ENCODE measurements at regions not wholly inside any gene's neighbourhood (a gene's known extent, or its start where the extent isn't known, plus 50 kb on each side); places are given as distances from the start of the nearest gene placed in this dataset.

- 63 to 100% (median 83%) methylated on average over 2 to 7 of the region's 17 CpGs; no CpG with 5 or more reads in 5 of the 10 experiments for WGBS, 10 experiments
- in situ Hi-C loops (cut with MboI; ENCODE audit: low pct_unique_long_range_greater_than_20kb in 2 of 9, low sequenced_read_pairs in 9 of 9, unreplicated experiment in 9 of 9), result no loop called here
- no peak overlapping the region for H3K4me3 ChIP-seq
- H3K27ac ChIP-seq, result no peak overlapping the region
- H3K4me1 ChIP-seq (replicated peaks in 1 of 2), result peaks cover 0 to 8% of the 10 kb centered on the region in 2 donors
- no peak for ATAC-seq (replicated peaks in 6 of 8)
Observed at GRCh38 chr2:240308111-240308651, 127.3 kb upstream of the GPC1 start.

- 17 to 60% (median 17%) methylated on average over 1 of the region's 1 CpG; no CpG with 5 or more reads in 7 of the 10 experiments for WGBS, 10 experiments
- in situ Hi-C loops (cut with MboI; ENCODE audit: low pct_unique_long_range_greater_than_20kb in 2 of 9, low sequenced_read_pairs in 9 of 9, unreplicated experiment in 9 of 9), result no loop called here
- no peak overlapping the region for H3K4me3 ChIP-seq
- peaks cover 0 to 8% of the 10 kb centered on the region in 2 donors for H3K4me1 ChIP-seq (replicated peaks in 1 of 2)
- no peak overlapping the region for H3K27ac ChIP-seq
- no peak for ATAC-seq (replicated peaks in 6 of 8)
Observed at GRCh38 chr2:240309214-240309613, 126.2 kb upstream of the GPC1 start.

- Histone ChIP-seq H3K4me3 (no peak overlapping the region), H3K4me1 (replicated peaks in 1 of 2) (peaks cover 0 to 4% of the 10 kb centered on the region in 2 donors), H3K27ac (no peak overlapping the region)
- no peak for ATAC-seq (replicated peaks in 6 of 8)
- in situ Hi-C loops (cut with MboI; ENCODE audit: low pct_unique_long_range_greater_than_20kb in 2 of 9, low sequenced_read_pairs in 9 of 9, unreplicated experiment in 9 of 9), result no loop called here
- WGBS, 10 experiments, result no CpG with 5 or more reads among the region's 10 CpGs
Observed at GRCh38 chr2:240310201-240310600, 125.3 kb upstream of the GPC1 start.

- WGBS, 10 experiments, result 96 to 100% methylated on average over 1 to 5 of the region's 9 CpGs; no CpG with 5 or more reads in 8 of the 10 experiments
- H3K27ac ChIP-seq, result no peak overlapping the region
- no peak overlapping the region for H3K4me3 ChIP-seq
- no peaks in the 10 kb centered on the region for H3K4me1 ChIP-seq (replicated peaks in 1 of 2)
- ATAC-seq (replicated peaks in 6 of 8), result no peak
- in situ Hi-C loops (cut with MboI; ENCODE audit: low pct_unique_long_range_greater_than_20kb in 2 of 9, low sequenced_read_pairs in 9 of 9, unreplicated experiment in 9 of 9), result no loop called here
Observed at GRCh38 chr2:240310645-240311044, 124.8 kb upstream of the GPC1 start.

GRCh38 chr2:240311821-240312220 lies 123.6 kb upstream of the GPC1 start:
- ATAC-seq (replicated peaks in 6 of 8), result no peak

GRCh38 chr2:240319221-240319854 lies 116.1 kb upstream of the GPC1 start:
- in situ Hi-C loops (cut with MboI; ENCODE audit: low pct_unique_long_range_greater_than_20kb in 2 of 9, low sequenced_read_pairs in 9 of 9, unreplicated experiment in 9 of 9), result no loop called here
- Histone ChIP-seq H3K4me3 (no peak overlapping the region), H3K4me1 (replicated peaks in 1 of 2) (peaks cover 5 to 21% of the 10 kb centered on the region in 2 donors), H3K27ac (no peak overlapping the region)
- 29 to 100% (median 79%) methylated on average over 1 to 11 of the region's 11 CpGs; no CpG with 5 or more reads in 5 of the 10 experiments for WGBS, 10 experiments
- ATAC-seq (replicated peaks in 6 of 8), result peak in 3 of 8 experiments; percentile 5 to 14 (median 6)

More at GRCh38 chr2:240311821-240312220, 123.6 kb upstream of the GPC1 start:
- in situ Hi-C loops (cut with MboI; ENCODE audit: low pct_unique_long_range_greater_than_20kb in 2 of 9, low sequenced_read_pairs in 9 of 9, unreplicated experiment in 9 of 9), result no loop called here
- no peak overlapping the region for H3K27ac ChIP-seq
- H3K4me3 ChIP-seq, result no peak overlapping the region
- 34 to 100% (median 85%) methylated on average over 1 to 6 of the region's 6 CpGs for WGBS, 10 experiments
- no peaks in the 10 kb centered on the region for H3K4me1 ChIP-seq (replicated peaks in 1 of 2)

- Histone ChIP-seq H3K27ac (no peak overlapping the region), H3K4me3 (no peak overlapping the region), H3K4me1 (replicated peaks in 1 of 2) (peaks cover 5 to 21% of the 10 kb centered on the region in 2 donors)
- peak in 7 of 8 experiments; percentile 30 to 76 (median 70) for ATAC-seq (replicated peaks in 6 of 8)
- in situ Hi-C loops (cut with MboI; ENCODE audit: low pct_unique_long_range_greater_than_20kb in 2 of 9, low sequenced_read_pairs in 9 of 9, unreplicated experiment in 9 of 9), result no loop called here
- 100% methylated on average over 1 to 4 of the region's 9 CpGs; no CpG with 5 or more reads in 8 of the 10 experiments for WGBS, 10 experiments
Observed at GRCh38 chr2:240319855-240320203, 115.6 kb upstream of the GPC1 start.

- in situ Hi-C loops (cut with MboI; ENCODE audit: low pct_unique_long_range_greater_than_20kb in 2 of 9, low sequenced_read_pairs in 9 of 9, unreplicated experiment in 9 of 9), result no loop called here
- 0 to 80% (median 29%) methylated on average over 1 to 9 of the region's 25 CpGs; no CpG with 5 or more reads in 4 of the 10 experiments for WGBS, 10 experiments
- peaks cover 5 to 21% of the 10 kb centered on the region in 2 donors for H3K4me1 ChIP-seq (replicated peaks in 1 of 2)
- H3K4me3 ChIP-seq, result no peak overlapping the region
- no peak overlapping the region for H3K27ac ChIP-seq
- peak; percentile 26 to 93 (median 88) for ATAC-seq (replicated peaks in 6 of 8)
Observed at GRCh38 chr2:240320204-240320993, 115.1 kb upstream of the GPC1 start.

- H3K4me1 ChIP-seq (replicated peaks in 1 of 2), result peaks cover 5 to 21% of the 10 kb centered on the region in 2 donors
- ATAC-seq (replicated peaks in 6 of 8), result no peak
- H3K4me3 ChIP-seq, result no peak overlapping the region
- in situ Hi-C loops (cut with MboI; ENCODE audit: low pct_unique_long_range_greater_than_20kb in 2 of 9, low sequenced_read_pairs in 9 of 9, unreplicated experiment in 9 of 9), result no loop called here
- no peak overlapping the region for H3K27ac ChIP-seq
- WGBS, 10 experiments, result 20 to 100% (median 80%) methylated on average over 2 to 13 of the region's 29 CpGs; no CpG with 5 or more reads in 1 of the 10 experiments
Observed at GRCh38 chr2:240322231-240322955, 113.1 kb upstream of the GPC1 start.

- in situ Hi-C loops (cut with MboI; ENCODE audit: low pct_unique_long_range_greater_than_20kb in 2 of 9, low sequenced_read_pairs in 9 of 9, unreplicated experiment in 9 of 9), result no loop called here
- peaks cover 5 to 21% of the 10 kb centered on the region in 2 donors for H3K4me1 ChIP-seq (replicated peaks in 1 of 2)
- H3K27ac ChIP-seq, result no peak overlapping the region
- no peak for ATAC-seq (replicated peaks in 6 of 8)
- 70 to 100% (median 80%) methylated on average over 1 to 19 of the region's 25 CpGs; no CpG with 5 or more reads in 3 of the 10 experiments for WGBS, 10 experiments
- no peak overlapping the region for H3K4me3 ChIP-seq
Observed at GRCh38 chr2:240322991-240323390, 112.5 kb upstream of the GPC1 start.

GRCh38 chr2:240323601-240324291 lies 111.7 kb upstream of the GPC1 start:
- in situ Hi-C loops (cut with MboI; ENCODE audit: low pct_unique_long_range_greater_than_20kb in 2 of 9, low sequenced_read_pairs in 9 of 9, unreplicated experiment in 9 of 9), result no loop called here
- no peak overlapping the region for H3K4me3 ChIP-seq
- H3K27ac ChIP-seq, result no peak overlapping the region
- peaks cover 5 to 21% of the 10 kb centered on the region in 2 donors for H3K4me1 ChIP-seq (replicated peaks in 1 of 2)
- no peak for ATAC-seq (replicated peaks in 6 of 8)
- WGBS, 10 experiments, result 77 to 93% (median 89%) methylated on average over 3 to 17 of the region's 28 CpGs; no CpG with 5 or more reads in 4 of the 10 experiments

GRCh38 chr2:240324312-240325015 lies 111.0 kb upstream of the GPC1 start:
- Histone ChIP-seq H3K27ac (no peak overlapping the region), H3K4me3 (no peak overlapping the region), H3K4me1 (replicated peaks in 1 of 2) (peaks cover 5 to 14% of the 10 kb centered on the region in 2 donors)
- 45 to 100% (median 76%) methylated on average over 1 to 8 of the region's 25 CpGs; no CpG with 5 or more reads in 5 of the 10 experiments for whole genome bisulfite sequencing, 10 experiments
- no peak for ATAC-seq (replicated peaks in 6 of 8)
- in situ Hi-C loops (cut with MboI; ENCODE audit: low pct_unique_long_range_greater_than_20kb in 2 of 9, low sequenced_read_pairs in 9 of 9, unreplicated experiment in 9 of 9), result no loop called here

Data from motor neuron (in vitro differentiated cells).